Activated CD4-positive, CD25-positive, alpha-beta regulatory T cell treated with anti-CD3 and anti-CD28 coated beads, Interleukin-2, amount 50 U/mL, for 72 hours (primary cell): ENCODE measurements at regions not wholly inside any gene's neighbourhood (a gene's known extent, or its start where the extent isn't known, plus 50 kb on each side); places are given as distances from the start of the nearest gene placed in this dataset.

Source experiments
- DNase-seq: peaks from one replicate; pipeline ENCODE4 v3.0.0; 2021

GRCh38 chr1:98478121-98478520 lies 183.4 kb upstream of the SNX7 start:
- no peak for DNase-seq

- DNase-seq: no peak
Observed at GRCh38 chr1:98472878-98473277, 188.6 kb upstream of the SNX7 start.

- no peak for DNase-seq
Observed at GRCh38 chr1:98471633-98472032, 189.9 kb upstream of the SNX7 start.

GRCh38 chr1:98468111-98468717 lies 193.3 kb upstream of the SNX7 start:
- no peak for DNase-seq

GRCh38 chr1:98467586-98467985 lies 193.9 kb upstream of the SNX7 start:
- DNase-seq: no peak

- DNase-seq: no peak
Observed at GRCh38 chr1:98467122-98467521, 194.4 kb upstream of the SNX7 start.

GRCh38 chr1:98461873-98462385 lies 199.6 kb upstream of the SNX7 start:
- no peak for DNase-seq

GRCh38 chr1:98460136-98460535 lies 201.4 kb upstream of the SNX7 start:
- DNase-seq: no peak

- no peak for DNase-seq
Observed at GRCh38 chr1:98459486-98459870, 202.0 kb upstream of the SNX7 start.

GRCh38 chr1:98458511-98459485 lies 202.7 kb upstream of the SNX7 start:
- DNase-seq: no peak

- DNase-seq: no peak
Observed at GRCh38 chr1:98457248-98457647, 204.3 kb upstream of the SNX7 start.

GRCh38 chr1:98454666-98455065 lies 206.9 kb upstream of the SNX7 start:
- no peak for DNase-seq

- no peak for DNase-seq
Observed at GRCh38 chr1:98453066-98453465, 208.5 kb upstream of the SNX7 start.

- no peak for DNase-seq
Observed at GRCh38 chr1:98452162-98452561, 209.4 kb upstream of the SNX7 start.

GRCh38 chr1:98441281-98441680 lies 220.2 kb upstream of the SNX7 start:
- no peak for DNase-seq

- no peak for DNase-seq
Observed at GRCh38 chr1:98439471-98439870, 222.1 kb upstream of the SNX7 start.

- no peak for DNase-seq
Observed at GRCh38 chr1:98437540-98437939, 224.0 kb upstream of the SNX7 start.

- no peak for DNase-seq
Observed at GRCh38 chr1:98437011-98437410, 224.5 kb upstream of the SNX7 start.

- DNase-seq: no peak
Observed at GRCh38 chr1:98429965-98430443, 231.5 kb upstream of the SNX7 start.

GRCh38 chr1:98428864-98429263 lies 232.7 kb upstream of the SNX7 start:
- DNase-seq: no peak

- DNase-seq: no peak
Observed at GRCh38 chr1:98427664-98428063, 233.9 kb upstream of the SNX7 start.

GRCh38 chr1:98426092-98426491 lies 235.4 kb upstream of the SNX7 start:
- no peak for DNase-seq

- no peak for DNase-seq
Observed at GRCh38 chr1:98422816-98423215, 238.7 kb upstream of the SNX7 start.

GRCh38 chr1:98421085-98421435 lies 240.5 kb upstream of the SNX7 start:
- no peak for DNase-seq
